ENCODE measurements at regions not wholly inside any gene's neighbourhood (a gene's known extent, or its start where the extent isn't known, plus 50 kb on each side); places are given as distances from the start of the nearest gene placed in this dataset.

- no peak for TF ChIP-seq CTCF (IDR thresholded peaks at IDR 0.05)
- no peak for TF ChIP-seq POLR2A (IDR thresholded peaks at IDR 0.05)
- no peak for TF ChIP-seq POLR2AphosphoS5 (IDR thresholded peaks at IDR 0.05)
These were observed 417.2 kb downstream of the TTLL7 start for GRCh38 chr1:83581747-83582146.

All from stomach (tissue), 4 donors.